ENCODE measurements at regions not wholly inside any gene's neighbourhood (a gene's known extent, or its start where the extent isn't known, plus 50 kb on each side); places are given as distances from the start of the nearest gene placed in this dataset.
"Not testable (repeated sequence)": the region's sequence is repeated elsewhere in the genome, so short reads cannot be mapped to it uniquely, and the experiment has no call there.

DNA sequence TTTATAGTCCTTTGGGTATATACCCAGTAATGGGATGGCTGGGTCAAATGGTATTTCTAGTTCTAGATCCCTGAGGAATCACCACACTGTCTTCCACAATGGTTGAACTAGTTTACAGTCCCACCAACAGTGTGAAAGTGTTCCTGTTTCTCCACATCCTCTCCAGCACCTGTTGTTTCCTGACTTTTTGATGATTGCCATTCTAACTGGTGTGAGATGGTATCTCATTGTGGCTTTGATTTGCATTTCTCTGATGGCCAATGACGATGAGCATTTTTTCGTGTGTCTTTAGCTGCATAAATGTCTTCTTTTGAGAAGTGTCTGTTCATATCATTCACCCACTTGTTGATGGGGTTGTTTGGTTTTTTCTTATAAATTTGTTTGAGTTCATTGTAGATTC lies 612.5 kb upstream of the SGCD start:
- not testable (repeated sequence) for DNase-seq

DNA sequence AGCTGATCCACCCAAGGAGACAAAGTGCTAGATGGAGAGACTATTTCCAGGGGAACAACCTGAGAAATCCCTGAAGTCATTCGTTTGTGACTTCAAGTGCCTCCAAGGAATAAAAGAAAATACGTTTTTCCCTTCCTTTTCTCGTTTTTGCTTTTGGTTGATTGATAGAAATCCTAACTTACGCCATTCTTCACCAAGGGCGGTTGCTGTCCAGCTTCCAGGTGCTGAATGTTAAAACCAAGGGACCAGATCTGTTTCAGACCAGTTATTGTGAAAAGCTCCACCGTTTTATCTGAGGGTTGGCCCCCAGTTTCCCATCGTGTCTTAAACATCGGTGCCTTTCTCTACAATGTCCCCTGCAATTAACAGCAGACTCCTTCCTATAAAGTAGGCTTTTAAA lies 600.7 kb upstream of the SGCD start:
- peak; percentile 81 for DNase-seq

DNA sequence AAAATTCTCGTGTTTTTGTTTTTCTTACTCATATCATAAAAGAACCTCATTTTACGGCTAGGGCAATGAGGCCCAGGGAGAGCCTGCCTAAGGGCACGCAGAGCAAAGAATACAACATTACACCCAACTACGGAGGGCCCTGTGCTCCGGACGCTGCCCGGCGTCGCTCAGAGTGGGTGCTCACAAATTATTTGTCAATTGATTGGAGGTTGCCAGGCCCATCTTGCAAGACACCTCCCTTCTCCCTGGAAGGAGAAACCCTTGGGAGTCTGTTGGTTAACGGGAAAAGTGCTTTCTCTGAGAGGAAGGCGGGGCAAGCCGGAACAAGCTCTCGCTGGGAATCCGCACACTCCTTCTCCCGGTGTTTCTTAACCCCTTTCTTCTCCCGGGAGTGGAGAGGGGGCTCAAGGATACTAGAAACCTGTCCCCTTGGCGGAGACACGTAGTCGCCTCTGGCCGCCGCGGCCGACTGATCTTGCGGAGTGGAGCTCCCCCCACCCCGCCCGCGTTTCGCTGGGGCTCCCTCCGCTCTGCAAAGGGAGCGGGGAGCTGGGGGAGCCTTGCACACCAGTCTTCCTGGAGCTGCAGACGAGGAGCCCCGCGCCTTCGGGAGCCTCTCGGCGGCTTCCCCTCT lies 599.3 kb upstream of the SGCD start:
- no peak for DNase-seq

DNA sequence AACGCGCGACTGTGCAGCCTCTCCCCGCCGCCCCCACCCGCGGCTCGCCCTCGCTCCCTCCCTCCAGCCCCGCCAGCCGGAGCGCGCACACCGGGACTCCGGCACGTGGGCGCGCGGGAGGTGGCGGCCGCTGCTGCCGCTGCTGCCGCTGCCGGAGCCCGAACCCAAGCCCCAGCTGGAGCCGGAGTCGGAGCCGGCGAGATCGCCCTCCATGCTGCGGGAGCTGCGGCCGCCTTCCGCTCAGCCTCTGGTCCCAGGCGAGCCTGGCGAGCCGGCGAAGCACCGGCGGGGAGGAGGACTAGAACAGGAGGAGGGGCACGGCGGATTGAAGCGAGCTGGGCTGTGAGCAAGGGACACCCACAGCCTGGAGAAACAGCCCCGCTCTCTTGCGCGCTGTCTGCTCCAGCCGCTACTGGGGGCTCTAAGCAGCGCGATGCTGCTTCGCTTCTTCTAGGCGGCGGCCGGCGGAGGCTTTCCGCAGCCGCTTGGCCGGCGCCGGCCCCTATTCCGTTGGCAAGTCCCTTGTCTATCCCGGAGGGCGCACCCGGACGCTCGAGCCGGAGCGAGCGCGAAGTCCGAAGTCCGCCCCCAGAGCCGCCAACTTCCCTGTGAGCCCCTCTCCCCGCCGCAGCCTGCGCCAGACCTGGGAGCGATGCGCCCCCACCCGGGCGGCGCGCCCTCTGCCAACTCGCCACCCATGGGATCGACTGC lies 598.7 kb upstream of the SGCD start:
- DNase-seq: peak; percentile 85

DNA sequence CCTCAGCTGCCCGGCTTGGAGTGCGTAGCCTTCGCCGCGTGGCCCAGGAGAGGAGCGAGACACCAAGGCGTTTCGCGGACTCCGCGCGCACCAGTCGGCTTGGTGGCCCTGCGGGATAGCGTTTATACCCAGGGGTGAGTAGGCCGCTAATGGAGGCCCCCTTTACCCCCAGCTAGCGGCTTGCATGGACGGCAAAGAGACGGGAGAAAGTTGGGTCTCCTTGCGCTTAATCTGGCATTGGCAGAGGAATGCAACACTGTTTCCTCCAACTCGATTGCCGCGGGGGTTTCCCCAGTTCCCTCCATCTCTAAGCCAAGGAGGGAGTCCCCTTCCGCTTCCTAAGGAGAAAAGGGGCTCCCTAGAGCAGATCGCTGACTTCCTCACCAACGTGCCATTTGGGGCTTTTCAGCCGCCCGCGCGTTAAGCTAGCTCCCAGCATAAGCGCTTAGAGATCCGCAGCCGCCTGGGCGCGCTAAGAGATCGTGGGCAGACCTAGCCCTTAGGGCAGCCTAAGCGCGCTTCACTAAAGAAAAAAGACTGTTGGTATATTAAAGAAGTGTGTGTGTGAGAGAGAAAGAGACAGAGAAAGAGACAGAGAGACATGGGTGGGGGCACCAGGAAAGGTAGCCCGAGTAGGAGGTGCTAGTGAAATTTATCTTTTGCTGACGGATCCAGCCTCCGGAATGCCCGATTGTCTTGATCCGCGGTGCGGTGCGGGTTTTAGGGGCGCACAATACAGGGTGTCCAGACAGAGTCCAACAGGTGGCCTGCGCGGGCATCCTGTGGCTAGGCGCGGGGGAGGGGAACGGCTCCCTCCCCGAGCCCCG lies 597.9 kb upstream of the SGCD start:
- peak; percentile 61 for DNase-seq

DNA sequence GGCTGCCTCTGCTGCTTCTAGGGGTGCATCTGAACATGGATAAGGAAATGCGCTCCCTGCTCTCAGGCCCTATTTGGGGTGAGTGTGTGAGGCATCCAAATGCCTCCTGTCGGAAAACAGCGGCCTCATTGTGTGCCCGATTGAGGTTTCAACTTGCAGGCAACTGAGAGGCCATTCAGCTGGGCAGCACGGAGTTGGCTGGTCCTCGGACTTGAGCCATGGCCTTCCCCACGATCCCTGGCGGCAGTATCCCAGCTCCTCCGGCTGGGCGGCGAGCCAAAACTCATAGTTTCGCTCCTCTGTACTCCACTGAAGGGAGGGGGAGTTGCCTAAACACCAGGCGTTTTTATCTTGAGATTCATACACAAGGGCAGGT lies 597.3 kb upstream of the SGCD start:
- peak; percentile 83 for DNase-seq

DNA sequence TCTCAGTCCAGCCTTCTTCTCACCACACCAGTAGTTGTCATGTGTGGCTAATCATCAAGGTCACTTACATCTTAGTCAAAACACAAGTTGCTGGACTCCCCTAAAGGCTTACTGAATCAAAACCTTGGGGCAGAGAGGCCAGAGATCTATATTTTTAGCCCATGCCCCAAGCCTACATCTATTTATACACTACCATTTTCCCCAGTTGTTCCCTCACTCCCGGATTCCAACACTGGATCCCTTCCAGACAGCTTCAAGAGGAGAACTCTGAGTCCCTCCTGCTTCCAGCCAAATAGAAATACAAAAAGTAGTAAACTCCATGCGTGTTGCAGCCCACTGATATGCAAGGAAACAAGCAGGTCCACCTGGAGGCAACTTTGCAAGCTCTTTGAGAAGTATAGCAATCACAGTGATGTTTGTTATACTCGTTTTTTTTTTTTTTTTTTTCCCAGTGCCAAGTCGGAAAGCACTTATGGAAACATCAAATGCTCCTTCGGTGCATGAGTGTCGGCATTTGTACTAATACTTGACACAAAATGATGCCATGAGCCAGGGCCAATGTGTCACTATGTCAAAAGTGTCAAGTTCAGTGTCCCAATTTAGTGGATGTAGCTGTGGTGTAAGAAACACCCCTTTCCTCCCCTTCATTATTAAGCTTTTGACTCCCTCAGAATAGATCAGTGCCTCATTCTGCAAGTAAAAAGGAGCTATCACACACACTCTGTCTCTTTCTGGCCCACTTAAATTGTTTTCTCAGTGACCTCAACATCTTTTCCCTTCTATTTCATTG lies 594.2 kb upstream of the SGCD start:
- peak; percentile 72 for DNase-seq

DNA sequence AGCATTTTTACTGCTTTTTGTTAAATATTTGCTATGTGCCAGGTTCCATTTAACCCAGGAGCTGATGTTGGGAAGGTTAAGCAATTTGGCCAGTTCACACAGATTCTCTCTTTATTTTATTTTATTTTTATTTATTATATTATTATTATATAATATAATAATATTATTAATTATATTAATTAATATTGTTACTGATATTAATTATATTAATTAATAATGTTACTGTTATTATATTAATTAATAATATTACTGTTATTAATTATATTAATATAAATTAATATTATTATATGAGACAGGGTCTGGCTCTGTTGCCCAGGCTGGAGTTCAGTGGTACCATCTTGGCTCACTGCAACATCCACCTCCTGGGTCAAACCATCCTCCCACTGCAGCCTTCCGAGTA lies 593.0 kb upstream of the SGCD start:
- no peak for DNase-seq

DNA sequence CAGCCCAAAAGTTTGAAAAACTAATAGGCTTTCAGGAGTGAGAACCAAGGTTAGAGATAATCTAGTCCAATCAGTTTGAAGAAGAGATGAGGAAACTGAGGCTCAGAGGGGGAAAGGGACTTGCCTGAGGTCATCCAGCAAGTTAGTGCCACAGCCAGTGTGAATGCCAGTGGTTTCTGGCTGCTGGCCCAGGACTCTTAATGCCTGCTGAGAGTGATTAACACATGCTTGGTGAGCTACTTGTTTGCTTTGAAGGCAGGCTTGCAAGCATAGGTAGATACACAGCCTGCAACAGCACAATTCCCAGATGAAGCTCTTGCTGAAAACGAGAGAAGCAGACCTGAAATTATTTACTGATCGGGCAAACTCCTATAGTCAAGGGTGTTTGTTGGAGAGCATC lies 591.6 kb upstream of the SGCD start:
- no peak for DNase-seq

DNA sequence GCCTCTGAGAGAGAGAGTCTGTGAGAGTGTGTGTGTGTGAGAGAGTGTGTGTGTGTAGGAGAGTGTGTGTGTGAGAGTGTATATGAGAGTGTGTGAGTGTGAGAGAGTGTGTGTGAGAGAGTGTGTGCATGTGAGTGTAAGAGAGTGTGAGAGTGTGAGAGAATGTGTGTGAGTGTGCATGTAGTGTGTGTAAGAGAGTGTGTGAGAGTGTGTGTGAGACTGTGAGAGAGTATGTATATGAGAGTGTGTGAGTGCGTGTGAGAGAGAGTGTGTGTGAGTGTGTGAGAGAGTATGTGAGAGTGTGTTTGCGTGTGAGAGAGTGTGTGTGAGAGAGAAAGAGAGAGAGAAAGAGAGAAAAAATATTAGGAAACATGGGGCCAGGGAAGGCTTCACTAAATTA lies 588.3 kb upstream of the SGCD start:
- DNase-seq: no peak

DNA sequence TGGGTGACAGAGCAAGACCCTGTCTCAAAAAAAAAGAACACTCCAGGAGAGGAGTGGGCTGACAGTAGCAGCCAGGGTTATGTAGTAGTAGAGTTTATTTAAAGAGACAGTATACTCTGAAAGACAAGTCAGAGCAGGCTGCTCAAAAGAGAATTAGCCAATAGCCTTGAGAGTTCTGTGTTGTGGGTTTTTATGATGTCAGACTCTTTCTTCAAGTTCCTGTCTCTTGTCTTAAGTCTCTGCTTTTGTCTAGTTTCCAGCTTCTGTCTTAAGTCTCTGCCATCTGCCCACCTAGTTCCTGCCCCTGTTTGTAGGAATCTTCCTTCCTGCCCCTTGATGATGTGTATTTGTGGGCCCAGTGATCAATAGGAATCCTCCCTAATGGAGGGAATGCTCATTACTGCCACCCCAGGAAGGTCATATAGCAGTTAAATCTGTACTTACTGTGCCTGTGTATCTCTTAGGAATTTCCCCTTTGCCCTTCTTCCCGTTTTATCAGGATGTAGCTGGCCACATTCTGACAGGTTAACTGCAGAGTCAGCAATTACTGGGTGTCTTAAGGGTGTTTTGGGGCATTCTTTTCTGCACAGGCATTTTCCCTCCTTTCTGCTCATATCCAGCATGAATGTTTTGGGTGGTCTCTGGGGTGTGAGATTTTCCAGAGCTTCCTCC lies 580.5 kb upstream of the SGCD start:
- DNase-seq: no peak

DNA sequence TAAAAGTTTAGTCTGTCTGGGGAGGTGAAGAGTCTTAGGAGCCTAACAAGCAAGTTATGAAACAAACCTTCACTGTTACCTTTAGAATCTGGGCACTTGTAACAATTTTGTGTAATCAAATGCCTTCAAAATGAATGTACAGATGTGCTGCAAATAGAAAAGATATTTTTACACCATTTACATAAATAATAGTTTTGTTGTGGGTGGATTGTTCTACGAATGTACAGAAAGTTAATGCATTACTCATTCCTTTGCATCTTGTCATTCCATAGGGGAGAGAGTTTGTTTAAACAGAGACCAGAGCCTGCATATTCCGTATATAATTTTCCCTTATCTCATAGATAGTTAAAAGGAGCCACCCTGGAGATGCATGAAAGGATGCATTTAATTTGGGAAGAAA lies 576.9 kb upstream of the SGCD start:
- no peak for DNase-seq

DNA sequence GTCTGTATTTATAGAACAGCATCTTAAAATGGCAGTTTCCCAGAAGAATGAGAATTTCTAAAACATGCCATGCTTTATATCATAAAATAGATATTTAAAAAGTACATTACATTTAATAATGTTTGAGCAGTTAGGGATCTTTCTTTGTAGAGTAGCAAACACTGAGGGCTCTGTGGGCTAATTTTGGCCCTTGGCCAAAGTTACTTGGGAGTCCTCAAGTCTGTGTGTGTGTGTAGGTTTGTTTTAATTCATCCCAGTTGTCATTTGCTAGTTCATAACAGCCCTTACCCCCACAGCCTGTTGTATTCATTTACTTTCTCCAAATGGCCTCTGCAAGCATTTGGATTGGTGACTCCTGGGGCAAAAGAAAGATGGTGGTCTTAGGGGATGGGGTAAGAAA lies 576.4 kb upstream of the SGCD start:
- DNase-seq: peak; percentile 32

DNA sequence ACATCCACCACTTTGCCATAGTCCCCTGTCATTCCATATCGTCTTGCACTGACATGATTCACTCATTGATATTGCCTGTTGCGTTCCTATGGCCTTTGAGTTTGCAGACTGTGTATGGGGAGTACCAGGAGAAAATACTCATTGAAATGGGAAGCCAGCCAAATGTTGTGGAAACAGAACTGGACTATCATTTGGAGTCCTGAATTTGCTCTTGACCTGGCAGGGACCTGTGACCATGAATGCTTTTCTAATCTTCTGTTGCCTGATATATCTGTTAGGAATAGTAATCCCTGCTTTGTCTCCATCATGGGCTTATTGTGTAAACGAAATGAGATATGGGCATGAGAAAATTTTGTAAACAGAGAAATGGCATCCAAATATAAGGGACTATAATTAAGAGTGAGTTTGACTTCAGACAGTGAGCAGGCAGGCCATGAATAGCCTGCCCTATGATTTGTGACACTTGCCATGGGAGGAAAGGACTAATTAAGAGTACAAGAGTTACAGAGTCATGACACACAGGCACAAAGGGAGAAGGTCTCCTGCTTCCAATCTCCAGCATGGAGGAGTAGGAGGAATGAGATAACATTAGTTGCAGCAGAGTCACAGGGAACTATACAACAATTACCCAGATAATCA lies 572.9 kb upstream of the SGCD start:
- no peak for DNase-seq

DNA sequence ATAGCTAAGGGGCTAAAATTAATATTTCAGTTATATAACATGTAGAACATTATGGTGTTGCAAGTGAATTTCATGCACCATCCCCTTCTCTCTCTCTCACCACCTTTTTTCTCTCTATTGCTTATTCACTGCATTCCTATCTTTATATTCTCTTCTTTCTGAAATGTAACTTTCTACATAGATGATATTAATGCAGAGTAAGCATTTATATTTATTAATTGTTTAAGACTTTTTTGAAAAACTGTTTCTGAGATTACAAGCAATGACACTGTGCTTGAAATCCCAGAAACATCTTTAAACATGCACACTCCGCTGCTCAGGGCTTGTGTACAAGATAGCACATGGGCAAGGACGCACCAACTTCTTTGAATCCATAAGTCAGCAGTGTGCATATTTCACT lies 567.7 kb upstream of the SGCD start:
- no peak for DNase-seq

DNA sequence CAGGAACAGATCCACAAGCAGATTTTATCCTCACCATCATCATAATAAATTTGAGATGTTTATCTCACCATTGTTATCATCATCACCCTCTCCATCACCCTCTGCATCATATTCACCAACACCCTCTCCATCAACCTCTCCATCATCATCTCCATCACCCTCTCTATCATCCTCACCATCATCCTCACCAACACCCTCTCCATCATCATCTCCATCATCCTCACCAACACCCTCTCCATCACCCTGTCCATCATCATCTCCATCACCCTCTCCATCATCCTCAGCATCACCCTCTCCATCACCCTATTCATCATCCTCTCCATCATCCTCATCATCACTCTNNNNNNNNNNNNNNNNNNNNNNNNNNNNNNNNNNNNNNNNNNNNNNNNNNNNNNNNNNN lies 567.0 kb upstream of the SGCD start:
- DNase-seq: no peak

DNA sequence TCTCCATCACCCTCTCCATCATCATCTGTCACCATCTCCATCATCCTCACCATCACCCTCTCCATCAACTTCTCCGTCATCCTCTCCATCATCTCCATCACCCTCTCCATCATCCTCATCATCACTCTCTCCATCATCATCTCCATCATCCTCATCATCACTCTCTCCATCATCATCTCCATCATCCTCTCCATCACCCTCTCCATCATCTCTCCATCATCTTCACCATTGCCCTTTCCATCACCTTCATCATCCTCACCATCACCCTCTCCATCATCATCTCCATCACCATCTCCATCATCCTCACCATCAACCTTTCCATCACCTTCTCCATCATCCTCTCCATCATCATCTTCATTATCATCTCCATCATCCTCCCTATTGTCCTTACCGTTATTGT lies 565.5 kb upstream of the SGCD start:
- no peak for DNase-seq

DNA sequence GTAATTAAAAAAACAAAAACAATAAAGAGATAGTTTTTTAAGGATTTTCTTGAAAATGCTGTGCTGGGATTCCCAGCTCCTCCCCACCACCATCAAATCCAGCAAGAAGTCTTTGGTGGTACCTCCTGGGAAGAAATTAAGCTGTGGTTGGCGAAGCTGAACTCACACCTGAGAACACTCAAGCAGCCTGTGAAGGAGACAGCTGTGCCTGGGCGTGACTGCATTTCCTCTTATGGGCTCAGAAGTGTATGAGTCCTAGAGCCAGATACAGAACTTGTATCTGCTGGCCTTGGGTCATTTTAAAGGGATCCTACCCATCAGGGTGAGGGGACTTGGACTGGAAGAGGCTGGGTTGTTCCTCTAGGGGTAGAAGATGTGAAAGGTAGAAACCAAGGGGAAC lies 561.2 kb upstream of the SGCD start:
- no peak for DNase-seq

DNA sequence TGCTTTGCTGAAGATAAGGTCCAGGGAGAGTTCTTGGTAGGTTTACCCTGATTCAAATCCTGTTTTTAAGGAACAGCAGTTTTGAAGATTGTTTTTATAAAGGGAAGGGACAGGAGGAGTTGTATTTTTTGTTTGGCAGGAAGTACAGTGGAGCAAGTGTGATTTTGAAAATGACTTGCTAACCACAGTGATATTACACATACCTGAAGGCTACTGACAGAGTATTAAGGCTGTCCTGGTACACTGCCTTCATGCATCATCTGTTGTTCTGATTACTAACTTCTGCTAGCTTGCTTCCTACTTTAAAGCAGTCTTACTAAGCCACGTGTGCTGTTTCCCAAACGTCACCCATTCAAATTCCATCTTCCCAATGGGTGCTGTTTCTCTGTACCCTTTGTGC lies 559.5 kb upstream of the SGCD start:
- no peak for DNase-seq

DNA sequence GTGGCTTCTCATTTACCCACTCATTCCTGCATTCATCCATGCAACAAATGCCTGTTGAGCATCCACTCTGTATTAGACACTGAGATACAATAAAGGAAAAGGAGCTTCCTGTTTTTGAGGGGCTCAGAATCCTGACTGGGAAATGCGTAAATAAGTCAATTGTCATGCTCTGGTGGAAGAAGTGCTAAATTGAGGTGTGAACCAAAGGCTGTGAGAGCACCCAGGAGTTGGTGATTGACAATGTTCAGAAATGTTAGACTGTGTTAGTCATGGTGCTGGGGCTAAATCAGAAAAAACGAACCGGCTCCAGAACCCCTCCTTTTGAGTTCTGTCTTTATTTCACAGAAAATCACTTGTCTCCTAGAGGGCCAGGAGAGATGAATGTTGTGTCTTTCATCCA lies 558.6 kb upstream of the SGCD start:
- no peak for DNase-seq

DNA sequence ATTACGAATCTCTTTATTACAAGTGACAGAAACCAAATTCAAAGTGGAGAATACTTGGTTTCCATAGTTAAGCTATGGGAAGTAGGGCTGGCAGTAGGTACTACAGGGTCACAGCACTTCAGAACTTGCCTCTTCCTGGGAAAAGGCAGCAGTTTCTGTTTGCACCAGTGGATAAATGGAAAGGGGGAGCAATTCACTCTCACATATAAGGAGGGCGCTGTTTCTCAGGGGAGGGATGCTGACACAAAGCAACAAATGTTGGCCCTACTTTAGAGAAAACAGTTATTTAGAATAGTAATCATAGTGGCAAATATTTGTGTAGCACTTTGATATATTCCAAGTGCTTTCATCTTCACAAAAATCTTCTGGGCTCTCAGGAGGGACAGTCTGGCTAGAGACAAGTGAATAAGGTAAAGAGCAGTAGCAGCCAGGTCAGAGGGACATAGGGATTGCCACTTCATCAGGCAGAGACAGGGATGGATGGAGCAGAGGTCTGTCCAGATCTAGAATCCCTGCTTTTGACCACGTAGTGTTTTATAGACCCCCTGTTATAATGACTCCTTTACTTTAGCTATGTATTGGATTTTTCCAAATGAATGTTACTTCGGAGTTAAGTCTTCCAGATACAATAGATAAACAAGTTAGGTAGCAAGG lies 554.8 kb upstream of the SGCD start:
- DNase-seq: no peak

Measured in tongue (tissue), 1 donor.